DOHH2 (cell line): ENCODE measurements at regions not wholly inside any gene's neighbourhood (a gene's known extent, or its start where the extent isn't known, plus 50 kb on each side); places are given as distances from the start of the nearest gene placed in this dataset.

Source experiments
- EZH2phosphoT487 ChIP-seq: fragments of 200-600 bp; sonication (generic); IDR thresholded peaks from 2 replicates; pipeline ENCODE4 v1.6.1; 2017; ENCODE audit warnings: borderline replicate concordance, mild to moderate bottlenecking, antibody characterized with exemption, low read length, moderate library complexity, mixed read lengths
- TF ChIP-seq, protein P1 (sequence below): fragments of 200-600 bp; sonication (generic); IDR thresholded peaks from one replicate; pipeline ENCODE4 v1.5.1; 2014; ENCODE audit warnings: antibody characterized with exemption, mild to moderate bottlenecking, low read depth, low read length; ENCODE audit not compliant: poor library complexity, severe bottlenecking

DNA sequence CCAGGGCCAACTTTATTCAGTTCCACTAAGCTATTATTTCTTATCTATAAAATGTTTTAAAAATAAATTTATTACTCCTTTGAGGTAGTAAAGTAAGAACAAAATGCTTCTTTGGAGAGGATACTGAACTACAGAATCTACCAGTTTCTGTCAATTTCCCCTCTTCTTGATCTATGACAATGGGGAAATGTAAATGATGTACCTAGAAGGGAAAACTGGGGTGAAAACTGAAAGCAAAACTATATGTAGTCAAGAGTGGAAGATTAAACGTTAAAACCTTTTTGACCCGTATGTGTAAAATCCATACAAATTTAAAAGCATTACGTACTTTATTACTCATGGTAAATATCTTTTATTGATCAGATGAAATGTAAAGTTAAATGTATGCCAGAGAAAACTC, 1287.8 kb upstream of the TMEFF2 start:
- TF ChIP-seq, protein P1, sequence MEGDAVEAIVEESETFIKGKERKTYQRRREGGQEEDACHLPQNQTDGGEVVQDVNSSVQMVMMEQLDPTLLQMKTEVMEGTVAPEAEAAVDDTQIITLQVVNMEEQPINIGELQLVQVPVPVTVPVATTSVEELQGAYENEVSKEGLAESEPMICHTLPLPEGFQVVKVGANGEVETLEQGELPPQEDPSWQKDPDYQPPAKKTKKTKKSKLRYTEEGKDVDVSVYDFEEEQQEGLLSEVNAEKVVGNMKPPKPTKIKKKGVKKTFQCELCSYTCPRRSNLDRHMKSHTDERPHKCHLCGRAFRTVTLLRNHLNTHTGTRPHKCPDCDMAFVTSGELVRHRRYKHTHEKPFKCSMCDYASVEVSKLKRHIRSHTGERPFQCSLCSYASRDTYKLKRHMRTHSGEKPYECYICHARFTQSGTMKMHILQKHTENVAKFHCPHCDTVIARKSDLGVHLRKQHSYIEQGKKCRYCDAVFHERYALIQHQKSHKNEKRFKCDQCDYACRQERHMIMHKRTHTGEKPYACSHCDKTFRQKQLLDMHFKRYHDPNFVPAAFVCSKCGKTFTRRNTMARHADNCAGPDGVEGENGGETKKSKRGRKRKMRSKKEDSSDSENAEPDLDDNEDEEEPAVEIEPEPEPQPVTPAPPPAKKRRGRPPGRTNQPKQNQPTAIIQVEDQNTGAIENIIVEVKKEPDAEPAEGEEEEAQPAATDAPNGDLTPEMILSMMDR, result no peak
- TF ChIP-seq EZH2phosphoT487, result no peak
